Keratinocyte (primary cell): ENCODE measurements at regions not wholly inside any gene's neighbourhood (a gene's known extent, or its start where the extent isn't known, plus 50 kb on each side); places are given as distances from the start of the nearest gene placed in this dataset.

ENCODE experiments used
- DNase-seq: peaks from one replicate; pipeline ENCODE4 v3.0.0-alpha.2; 2011; ENCODE audit warnings: low read depth, missing footprints, low spot score
- FAIRE-seq: peaks from 2 replicates; lab custom pipeline; 2011; peaks lifted over from hg19 to GRCh38; lab: Jason Lieb, UNC
- H2AFZ ChIP-seq: 2 replicates; pipeline ENCODE4 v1.6.0; 2012; ENCODE audit warnings: low read length, control low read depth, inconsistent platforms; ENCODE audit not compliant: control insufficient read depth
- H3K27ac ChIP-seq: 2 replicates; pipeline ENCODE4 v1.5.1; 2011; ENCODE audit warnings: low read length; ENCODE audit not compliant: control insufficient read depth, insufficient read depth
- H3K27me3 ChIP-seq: 3 replicates; pipeline ENCODE4 v1.6.0; 2011; ENCODE audit warnings: low read length; ENCODE audit not compliant: control insufficient read depth, insufficient read depth; ENCODE audit errors: extremely low read depth
- H3K36me3 ChIP-seq, 2 experiments: 2 replicates in 1 of 2; 3 replicates in 1 of 2; pipeline ENCODE4 v1.5.1; 2011; ENCODE audit warnings: low read length in 2 of 2, mild to moderate bottlenecking in 1 of 2; ENCODE audit not compliant: control insufficient read depth in 2 of 2, insufficient read depth in 2 of 2; ENCODE audit errors: extremely low read depth in 1 of 2
- H3K4me1 ChIP-seq: 3 replicates; pipeline ENCODE4 v1.5.1; 2011; ENCODE audit warnings: low read length; ENCODE audit not compliant: control insufficient read depth, insufficient read depth; ENCODE audit errors: extremely low read depth
- H3K4me2 ChIP-seq: 3 replicates; pipeline ENCODE4 v1.6.0; 2011; ENCODE audit warnings: low read depth, low read length; ENCODE audit not compliant: control insufficient read depth, insufficient read depth; ENCODE audit errors: extremely low read depth
- H3K4me3 ChIP-seq, 3 experiments: fragments of 200-600 bp in 1 of 3; sonication (generic) in 1 of 3; 2 replicates in 2 of 3; 3 replicates in 1 of 3; pipeline ENCODE4 v1.5.1; 2011 to 2016; ENCODE audit warnings: low read length in 3 of 3, mild to moderate bottlenecking in 3 of 3, control low read depth in 2 of 3, inconsistent platforms in 1 of 3, low read depth in 1 of 3, mixed read lengths in 1 of 3, mixed run types in 1 of 3, moderate library complexity in 1 of 3; ENCODE audit not compliant: control insufficient read depth in 2 of 3, insufficient read depth in 2 of 3; ENCODE audit errors: extremely low read depth in 1 of 3
- H3K79me2 ChIP-seq: 2 replicates; pipeline ENCODE4 v1.6.0; 2012; ENCODE audit warnings: low read length; ENCODE audit not compliant: control insufficient read depth, insufficient read depth
- H3K9ac ChIP-seq: 3 replicates; pipeline ENCODE4 v1.6.0; 2011; ENCODE audit warnings: low read length; ENCODE audit not compliant: control insufficient read depth, insufficient read depth; ENCODE audit errors: extremely low read depth
- H3K9me1 ChIP-seq: 3 replicates; pipeline ENCODE4 v1.6.0; 2011; ENCODE audit warnings: low read length; ENCODE audit not compliant: control insufficient read depth, insufficient read depth; ENCODE audit errors: extremely low read depth
- H3K9me3 ChIP-seq: 2 replicates; pipeline ENCODE4 v1.5.1; 2012; ENCODE audit warnings: low read depth, low read length; ENCODE audit not compliant: control insufficient read depth
- H4K20me1 ChIP-seq: 3 replicates; pipeline ENCODE4 v1.6.0; 2011; ENCODE audit warnings: low read length; ENCODE audit not compliant: control insufficient read depth, insufficient read depth; ENCODE audit errors: extremely low read depth
- CTCF ChIP-seq, 3 experiments: IDR thresholded peaks in 1 of 3; conservative IDR thresholded peaks in 1 of 3; optimal IDR thresholded peaks in 1 of 3; 2 replicates in 2 of 3; 3 replicates in 1 of 3; pipeline versions ENCODE3 to v1.5.1; 2011; ENCODE audit warnings: low read length in 3 of 3, mild to moderate bottlenecking in 3 of 3, moderate library complexity in 2 of 3, control low read depth in 1 of 3, inconsistent platforms in 1 of 3; ENCODE audit not compliant: insufficient read depth in 2 of 3; ENCODE audit errors: extremely low read depth in 1 of 3
- EZH2 ChIP-seq: IDR thresholded peaks from one replicate; pipeline ENCODE4 v1.6.1; 2012; ENCODE audit warnings: inconsistent platforms, mild to moderate bottlenecking, low read length, moderate library complexity
- dilution Hi-C: fragments of 300-500 bp; cut with MboI; formaldehyde crosslinking; loops from one replicate; pipeline ENCODE4 v1.7.0; 2020; ENCODE audit warnings: low sequenced_read_pairs; ENCODE audit not compliant: extremely low pct_ligation_motif_present

- Histone ChIP-seq H3K4me1 (no peaks in the 10 kb centered on the region), H4K20me1 (no peaks in the 10 kb centered on the region), H3K9me3 (no peaks in the 10 kb centered on the region), H3K27me3 (no peaks in the 10 kb centered on the region), H3K27ac (no peak overlapping the region), H3K36me3 (no peaks in the 10 kb centered on the region), H3K79me2 (no peaks in the 10 kb centered on the region), H3K9ac (no peak overlapping the region), H3K4me3 (no peak overlapping the region), H3K9me1 (no peaks in the 10 kb centered on the region), H3K4me2 (no peak overlapping the region), H2AFZ (no peak overlapping the region)
- no peak for FAIRE-seq
- DNase-seq, result no peak
- dilution Hi-C loops, result no loop called here
- TF ChIP-seq CTCF (optimal IDR thresholded peaks at IDR 0.05 in 1 of 3, IDR thresholded peaks at IDR 0.05 in 1 of 3, conservative IDR thresholded peaks at IDR 0.05 in 1 of 3; ENCODE audit: extremely low read depth in 1 of 3, insufficient read depth in 2 of 3, low read length in 3 of 3), result no peak
- TF ChIP-seq EZH2, result no peak
Observed at GRCh38 chrX:79645749-79646148, 278.6 kb upstream of the ITM2A start.

DNA sequence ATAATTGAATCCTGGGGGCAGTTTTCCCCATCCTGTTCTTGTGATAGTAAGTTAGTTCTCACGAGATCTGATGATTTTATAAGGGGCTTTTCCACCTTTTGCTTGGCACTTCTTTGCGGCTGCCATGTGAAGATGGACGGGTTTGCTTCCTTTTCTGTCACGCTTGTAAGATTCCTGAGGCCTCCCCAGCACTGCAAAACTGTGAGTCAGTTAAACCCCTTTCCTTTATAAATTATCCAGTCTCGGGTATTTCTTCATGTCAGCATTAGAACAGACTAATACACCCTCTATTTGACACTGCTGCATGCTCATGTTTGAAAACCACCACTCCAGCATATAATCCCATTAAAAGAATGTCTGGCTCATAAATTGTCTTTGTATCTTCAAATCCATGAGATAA lies 264.4 kb upstream of the ITM2A start:
- no peaks in the 10 kb centered on the region for H3K36me3 ChIP-seq
- no peaks in the 10 kb centered on the region for H3K9me1 ChIP-seq
- H3K4me3 ChIP-seq, result no peak overlapping the region
- H2AFZ ChIP-seq, result no peak overlapping the region
- DNase-seq, result no peak
- no peaks in the 10 kb centered on the region for H3K27me3 ChIP-seq
- no peaks in the 10 kb centered on the region for H3K9me3 ChIP-seq
- no peak overlapping the region for H3K4me2 ChIP-seq
- dilution Hi-C loops, result no loop called here
- no peak overlapping the region for H3K9ac ChIP-seq
- no peaks in the 10 kb centered on the region for H3K79me2 ChIP-seq
- FAIRE-seq, result no peak
- H3K27ac ChIP-seq, result no peak overlapping the region
- H4K20me1 ChIP-seq, result no peaks in the 10 kb centered on the region
- H3K4me1 ChIP-seq, result no peaks in the 10 kb centered on the region
- TF ChIP-seq CTCF (optimal IDR thresholded peaks at IDR 0.05 in 1 of 3, IDR thresholded peaks at IDR 0.05 in 1 of 3, conservative IDR thresholded peaks at IDR 0.05 in 1 of 3; ENCODE audit: extremely low read depth in 1 of 3, insufficient read depth in 2 of 3, low read length in 3 of 3) (no peak), EZH2 (no peak)
